ENCODE measurements at regions not wholly inside any gene's neighbourhood (a gene's known extent, or its start where the extent isn't known, plus 50 kb on each side); places are given as distances from the start of the nearest gene placed in this dataset.

DNA sequence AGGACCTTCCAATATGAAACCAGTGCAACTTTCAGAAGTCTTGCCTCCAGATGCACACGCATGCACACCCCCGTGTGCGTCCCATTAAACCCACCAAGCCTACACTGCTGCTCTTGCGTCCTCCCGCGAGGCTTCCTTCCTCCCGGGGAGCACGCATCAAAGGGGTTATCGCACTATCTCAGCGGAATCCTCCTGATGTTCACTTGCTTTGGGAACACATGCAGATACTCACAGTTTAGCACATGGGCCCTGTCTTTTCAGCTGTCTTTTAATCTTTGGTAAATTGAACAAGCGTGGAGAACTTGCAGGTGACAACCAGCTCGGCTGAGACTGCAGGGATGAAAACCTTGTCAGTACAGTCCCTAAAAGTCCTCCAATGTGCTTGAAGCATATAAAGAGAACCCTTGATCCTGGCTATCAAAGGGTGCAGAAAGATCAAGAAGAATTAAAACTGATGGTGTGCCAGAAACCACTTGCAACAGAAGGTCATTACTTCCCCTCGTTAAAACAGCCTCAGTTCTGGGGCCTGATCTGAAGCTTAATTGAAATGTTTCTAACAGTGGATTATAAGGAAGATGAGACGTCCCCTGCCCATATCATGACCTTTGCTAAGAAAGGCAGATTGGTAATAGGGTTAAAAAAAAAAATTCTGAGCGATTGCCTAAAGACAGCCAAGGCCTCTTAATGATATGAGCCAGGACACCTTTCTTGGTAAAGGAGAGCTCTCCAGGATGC, 149.4 kb upstream of the LMO4 start:
- Histone ChIP-seq H3K9ac (ENCODE audit: low read depth, low read length) (no peak overlapping the region), H3K27me3 (ENCODE audit: control insufficient read depth, insufficient read depth, low read length) (peaks cover 18% of the 10 kb centered on the region), H3K36me3 (ENCODE audit: insufficient read depth, low read length) (no peaks in the 10 kb centered on the region), H3K4me1 (ENCODE audit: control insufficient read depth, insufficient read depth, low read length) (no peaks in the 10 kb centered on the region), H3K9me3 (replicated peaks; ENCODE audit: low read length) (no peaks in the 10 kb centered on the region), H3K4me3 (ENCODE audit: low read length) (no peak overlapping the region), H3K4me2 (ENCODE audit: low read length) (no peak overlapping the region)

DNA sequence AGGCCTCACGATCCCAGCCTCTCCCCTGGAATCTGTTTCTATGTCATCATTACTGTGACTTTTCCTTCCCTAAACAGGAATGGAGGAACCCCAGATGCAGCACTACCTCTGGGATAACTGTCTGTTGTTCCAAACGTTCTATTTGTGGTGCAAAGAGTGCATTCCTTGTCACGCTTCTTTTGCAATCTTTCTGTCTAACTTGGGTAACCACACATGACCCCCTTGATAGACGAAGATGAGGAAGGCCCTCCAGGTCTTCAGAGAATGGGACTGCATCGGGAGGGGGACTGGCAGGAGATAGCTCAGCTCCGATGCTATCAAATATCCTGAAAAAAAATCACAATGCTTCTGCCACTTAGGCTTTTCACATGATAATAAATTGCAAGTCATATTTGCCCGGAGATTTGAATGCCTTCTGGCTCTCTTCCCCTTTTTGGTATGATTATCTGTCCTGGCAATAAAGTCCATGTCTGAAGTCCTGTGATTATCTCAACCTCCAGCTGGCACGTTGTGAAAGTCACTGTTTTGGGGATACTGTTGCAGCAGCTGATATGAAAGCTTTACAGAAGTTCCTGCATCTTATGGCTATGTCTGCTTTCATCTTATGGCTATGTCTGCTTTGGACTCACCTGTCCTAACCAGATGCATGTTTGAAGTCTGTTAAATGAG, 148.7 kb upstream of the LMO4 start:
- no peaks in the 10 kb centered on the region for H3K36me3 ChIP-seq (ENCODE audit: insufficient read depth, low read length)
- no peak overlapping the region for H3K4me3 ChIP-seq (ENCODE audit: low read length)

DNA sequence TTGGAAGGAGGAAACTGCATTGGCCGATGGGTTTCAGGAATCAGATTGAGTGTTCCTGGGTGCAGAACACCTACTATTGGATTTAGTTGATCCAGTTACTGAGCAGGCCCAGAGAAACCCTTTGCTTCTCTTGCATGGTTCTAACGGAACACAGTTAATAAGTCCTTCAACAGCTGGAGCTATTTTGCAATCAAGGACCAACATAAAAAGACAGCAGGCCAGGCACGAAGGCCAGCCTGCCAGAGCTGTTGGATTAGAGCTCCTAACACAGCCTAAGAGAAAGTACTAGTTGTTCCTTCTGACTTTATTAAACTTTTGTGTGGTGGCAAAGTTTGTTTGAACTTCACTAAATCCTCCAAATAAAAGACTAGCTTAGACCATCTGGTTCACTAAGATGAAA, 148.0 kb upstream of the LMO4 start:
- H3K4me2 ChIP-seq (ENCODE audit: low read length): no peak overlapping the region
- no peaks in the 10 kb centered on the region for H3K9me3 ChIP-seq (replicated peaks; ENCODE audit: low read length)
- H3K4me1 ChIP-seq (ENCODE audit: control insufficient read depth, insufficient read depth, low read length): no peaks in the 10 kb centered on the region
- no peak overlapping the region for H3K4me3 ChIP-seq (ENCODE audit: low read length)
- H3K36me3 ChIP-seq (ENCODE audit: insufficient read depth, low read length): no peaks in the 10 kb centered on the region
- no peak overlapping the region for H3K9ac ChIP-seq (ENCODE audit: low read depth, low read length)
- H3K27me3 ChIP-seq (ENCODE audit: control insufficient read depth, insufficient read depth, low read length): peaks cover 18% of the 10 kb centered on the region

More for the DNA sequence above, 148.7 kb upstream of the LMO4 start:
- no peak overlapping the region for H3K4me2 ChIP-seq (ENCODE audit: low read length)
- H3K9me3 ChIP-seq (replicated peaks; ENCODE audit: low read length): no peaks in the 10 kb centered on the region
- no peak overlapping the region for H3K9ac ChIP-seq (ENCODE audit: low read depth, low read length)
- H3K4me1 ChIP-seq (ENCODE audit: control insufficient read depth, insufficient read depth, low read length): no peaks in the 10 kb centered on the region
- peaks cover 18% of the 10 kb centered on the region for H3K27me3 ChIP-seq (ENCODE audit: control insufficient read depth, insufficient read depth, low read length)

DNA sequence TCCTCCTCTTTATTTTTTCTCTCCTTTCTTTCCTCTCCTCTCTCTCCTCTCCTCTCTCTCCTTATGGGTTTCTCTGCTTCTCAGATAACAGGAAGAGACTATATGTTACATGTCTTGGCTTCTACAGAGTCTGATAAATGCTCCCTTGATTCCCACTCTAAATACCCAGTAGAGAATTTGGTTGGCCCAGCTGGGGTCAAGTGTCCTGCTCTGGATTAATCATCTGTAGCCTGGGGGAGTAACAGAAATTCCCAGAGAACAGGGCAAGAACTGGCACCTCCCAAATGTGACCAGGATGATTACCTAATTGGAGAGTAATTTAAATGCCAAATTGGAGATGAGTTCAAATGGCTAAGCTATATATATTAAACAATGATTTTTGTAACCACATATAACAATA, 146.1 kb upstream of the LMO4 start:
- peaks cover 14% of the 10 kb centered on the region for H3K27me3 ChIP-seq (ENCODE audit: control insufficient read depth, insufficient read depth, low read length)
- no peaks in the 10 kb centered on the region for H3K9me3 ChIP-seq (replicated peaks; ENCODE audit: low read length)
- no peak overlapping the region for H3K9ac ChIP-seq (ENCODE audit: low read depth, low read length)
- no peaks in the 10 kb centered on the region for H3K4me1 ChIP-seq (ENCODE audit: control insufficient read depth, insufficient read depth, low read length)
- H3K4me2 ChIP-seq (ENCODE audit: low read length): no peak overlapping the region
- no peak overlapping the region for H3K4me3 ChIP-seq (ENCODE audit: low read length)
- H3K36me3 ChIP-seq (ENCODE audit: insufficient read depth, low read length): no peaks in the 10 kb centered on the region

DNA sequence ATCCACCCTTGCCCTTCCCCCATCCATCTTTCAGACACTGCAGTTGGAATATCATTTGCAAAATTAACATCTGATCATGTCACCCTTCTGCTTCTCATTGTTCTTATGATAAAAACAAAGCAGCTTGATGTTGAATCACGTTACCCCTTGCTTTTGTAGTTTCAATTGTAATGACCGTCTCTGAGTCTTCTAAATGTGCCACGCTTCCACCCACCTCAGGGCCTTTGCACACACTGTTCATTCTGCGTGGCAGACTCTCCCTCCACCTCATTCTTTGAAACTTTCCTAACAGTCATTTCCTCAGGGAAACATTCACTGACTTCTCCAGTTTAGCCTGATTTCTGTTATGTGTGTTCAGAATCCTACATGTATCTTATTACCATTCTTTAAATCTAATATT, 143.6 kb upstream of the LMO4 start:
- Histone ChIP-seq H3K4me2 (ENCODE audit: low read length) (no peak overlapping the region), H3K4me3 (ENCODE audit: low read length) (no peak overlapping the region), H3K36me3 (ENCODE audit: insufficient read depth, low read length) (no peaks in the 10 kb centered on the region), H3K9me3 (replicated peaks; ENCODE audit: low read length) (no peaks in the 10 kb centered on the region), H3K9ac (ENCODE audit: low read depth, low read length) (no peak overlapping the region), H3K27me3 (ENCODE audit: control insufficient read depth, insufficient read depth, low read length) (peaks cover 10% of the 10 kb centered on the region), H3K4me1 (ENCODE audit: control insufficient read depth, insufficient read depth, low read length) (no peaks in the 10 kb centered on the region)

DNA sequence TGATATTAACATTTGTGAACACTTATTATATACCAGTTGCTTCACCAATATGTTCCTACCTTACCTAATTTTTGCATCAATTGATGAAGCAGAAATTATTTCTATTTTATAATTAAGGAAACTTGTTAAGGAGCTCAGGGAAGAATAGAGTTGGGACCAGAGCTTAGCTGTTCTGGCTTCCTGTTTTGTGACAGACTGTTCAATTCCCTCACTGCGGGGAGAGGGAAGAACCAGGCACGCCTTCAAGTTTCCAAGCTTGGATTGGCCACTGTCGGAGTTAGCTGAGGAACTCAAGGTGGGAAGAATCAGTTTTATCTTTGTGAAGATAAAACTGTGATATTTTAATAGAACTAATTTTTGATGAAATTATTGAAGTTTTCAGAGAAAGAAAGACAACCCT, 142.3 kb upstream of the LMO4 start:
- H3K4me1 ChIP-seq (ENCODE audit: control insufficient read depth, insufficient read depth, low read length): no peaks in the 10 kb centered on the region
- no peak overlapping the region for H3K4me3 ChIP-seq (ENCODE audit: low read length)
- H3K27me3 ChIP-seq (ENCODE audit: control insufficient read depth, insufficient read depth, low read length): peaks cover 11% of the 10 kb centered on the region
- H3K36me3 ChIP-seq (ENCODE audit: insufficient read depth, low read length): no peaks in the 10 kb centered on the region
- no peak overlapping the region for H3K9ac ChIP-seq (ENCODE audit: low read depth, low read length)
- H3K9me3 ChIP-seq (replicated peaks; ENCODE audit: low read length): no peaks in the 10 kb centered on the region
- no peak overlapping the region for H3K4me2 ChIP-seq (ENCODE audit: low read length)

DNA sequence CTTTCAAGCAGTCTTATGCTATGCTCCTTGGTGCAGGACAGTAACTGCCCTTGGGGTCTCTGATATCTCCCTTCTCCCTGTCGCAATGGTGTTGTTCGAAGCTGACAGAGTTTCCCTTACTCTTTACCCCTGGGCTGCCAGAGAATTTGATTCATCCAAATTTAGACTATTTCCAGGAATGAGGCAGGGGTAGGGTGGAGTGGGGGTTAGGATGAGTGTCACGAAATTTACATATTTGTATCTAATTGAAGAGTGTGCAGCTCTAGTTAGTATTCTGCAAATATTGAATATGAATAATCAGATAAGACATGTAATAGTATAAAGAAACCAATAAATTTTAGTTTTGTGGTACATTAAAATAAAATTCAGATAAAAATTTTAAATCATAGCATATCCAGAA, 140.0 kb upstream of the LMO4 start:
- H3K9me3 ChIP-seq (replicated peaks; ENCODE audit: low read length): no peaks in the 10 kb centered on the region
- no peak overlapping the region for H3K9ac ChIP-seq (ENCODE audit: low read depth, low read length)
- no peak overlapping the region for H3K4me2 ChIP-seq (ENCODE audit: low read length)
- no peaks in the 10 kb centered on the region for H3K36me3 ChIP-seq (ENCODE audit: insufficient read depth, low read length)
- H3K27me3 ChIP-seq (ENCODE audit: control insufficient read depth, insufficient read depth, low read length): peaks cover 9% of the 10 kb centered on the region
- no peak overlapping the region for H3K4me3 ChIP-seq (ENCODE audit: low read length)
- no peaks in the 10 kb centered on the region for H3K4me1 ChIP-seq (ENCODE audit: control insufficient read depth, insufficient read depth, low read length)

DNA sequence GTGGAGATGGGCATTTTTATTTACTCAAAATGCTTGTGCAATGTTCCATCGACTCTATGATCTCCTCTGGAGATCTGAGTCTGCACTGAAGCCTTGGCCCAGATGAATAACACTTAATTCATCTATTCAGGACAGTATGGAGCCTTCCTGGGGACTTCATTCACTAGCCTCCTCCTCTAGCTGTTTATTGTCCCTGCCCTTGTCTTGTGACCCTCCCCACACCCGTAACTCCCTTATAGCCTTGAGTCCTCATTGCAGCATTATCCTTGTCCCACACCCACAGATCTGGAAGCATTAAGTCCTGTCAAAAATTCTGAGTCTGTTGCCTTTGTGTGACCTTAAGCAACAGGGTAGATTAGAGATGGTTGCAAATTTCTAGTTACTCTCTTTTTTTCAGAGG, 138.3 kb upstream of the LMO4 start:
- no peak overlapping the region for H3K9ac ChIP-seq (ENCODE audit: low read depth, low read length)
- no peaks in the 10 kb centered on the region for H3K36me3 ChIP-seq (ENCODE audit: insufficient read depth, low read length)
- H3K9me3 ChIP-seq (replicated peaks; ENCODE audit: low read length): no peaks in the 10 kb centered on the region
- peaks cover 9% of the 10 kb centered on the region for H3K27me3 ChIP-seq (ENCODE audit: control insufficient read depth, insufficient read depth, low read length)
- no peaks in the 10 kb centered on the region for H3K4me1 ChIP-seq (ENCODE audit: control insufficient read depth, insufficient read depth, low read length)
- no peak overlapping the region for H3K4me2 ChIP-seq (ENCODE audit: low read length)
- H3K4me3 ChIP-seq (ENCODE audit: low read length): no peak overlapping the region

DNA sequence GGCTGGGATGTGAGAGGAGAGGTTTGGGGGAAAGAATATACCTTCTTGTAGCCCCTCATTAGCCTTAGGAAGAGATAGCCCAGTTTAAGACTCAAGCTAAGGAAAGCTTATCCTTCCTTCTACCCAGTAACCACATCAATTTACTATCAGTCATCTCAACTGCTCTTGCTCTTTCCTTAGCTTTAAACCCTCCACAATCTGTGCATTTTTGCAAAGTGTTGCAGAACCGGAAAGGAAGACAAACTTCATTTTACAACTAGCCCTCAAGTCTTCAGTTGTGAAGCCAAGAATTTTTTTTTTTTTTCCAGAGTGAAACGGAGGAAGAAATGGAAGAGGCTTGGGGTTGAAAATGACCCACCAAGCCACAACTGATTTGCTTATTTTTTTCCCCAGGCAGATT, 137.0 kb upstream of the LMO4 start:
- H3K36me3 ChIP-seq (ENCODE audit: insufficient read depth, low read length): no peaks in the 10 kb centered on the region

DNA sequence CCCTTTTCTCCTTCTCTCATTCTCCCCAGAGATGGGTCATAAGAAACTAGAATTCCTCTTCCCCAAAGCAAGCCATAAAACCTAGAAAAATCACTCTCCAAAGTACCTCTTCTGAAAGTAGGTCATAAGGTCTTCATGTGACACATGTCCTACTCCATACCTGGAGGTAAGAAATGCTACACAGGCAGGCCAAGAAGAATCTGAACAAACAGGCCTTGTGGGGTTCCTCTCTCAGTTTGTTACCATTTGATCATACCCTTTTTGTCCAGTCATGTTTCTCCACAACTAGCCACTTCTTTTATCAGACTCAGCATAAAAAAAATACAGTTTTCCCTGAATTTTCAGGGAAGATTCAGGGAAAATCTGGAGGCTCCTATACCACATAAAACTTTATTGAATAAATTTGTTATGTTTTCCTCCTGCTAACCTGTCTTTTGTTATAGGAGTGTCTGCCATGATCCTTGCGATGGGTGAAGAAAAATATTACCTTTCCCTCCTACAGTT, 134.4 kb upstream of the LMO4 start:
- H3K9me3 ChIP-seq (replicated peaks; ENCODE audit: low read length): no peaks in the 10 kb centered on the region
- peaks cover 9% of the 10 kb centered on the region for H3K27me3 ChIP-seq (ENCODE audit: control insufficient read depth, insufficient read depth, low read length)
- H3K4me1 ChIP-seq (ENCODE audit: control insufficient read depth, insufficient read depth, low read length): no peaks in the 10 kb centered on the region
- no peak overlapping the region for H3K9ac ChIP-seq (ENCODE audit: low read depth, low read length)
- H3K4me3 ChIP-seq (ENCODE audit: low read length): no peak overlapping the region
- H3K36me3 ChIP-seq (ENCODE audit: insufficient read depth, low read length): no peaks in the 10 kb centered on the region
- H3K4me2 ChIP-seq (ENCODE audit: low read length): no peak overlapping the region

More for the DNA sequence above, 137.0 kb upstream of the LMO4 start:
- no peak overlapping the region for H3K9ac ChIP-seq (ENCODE audit: low read depth, low read length)
- H3K27me3 ChIP-seq (ENCODE audit: control insufficient read depth, insufficient read depth, low read length): peaks cover 9% of the 10 kb centered on the region
- no peak overlapping the region for H3K4me2 ChIP-seq (ENCODE audit: low read length)
- no peak overlapping the region for H3K4me3 ChIP-seq (ENCODE audit: low read length)
- H3K4me1 ChIP-seq (ENCODE audit: control insufficient read depth, insufficient read depth, low read length): no peaks in the 10 kb centered on the region
- no peaks in the 10 kb centered on the region for H3K9me3 ChIP-seq (replicated peaks; ENCODE audit: low read length)

DNA sequence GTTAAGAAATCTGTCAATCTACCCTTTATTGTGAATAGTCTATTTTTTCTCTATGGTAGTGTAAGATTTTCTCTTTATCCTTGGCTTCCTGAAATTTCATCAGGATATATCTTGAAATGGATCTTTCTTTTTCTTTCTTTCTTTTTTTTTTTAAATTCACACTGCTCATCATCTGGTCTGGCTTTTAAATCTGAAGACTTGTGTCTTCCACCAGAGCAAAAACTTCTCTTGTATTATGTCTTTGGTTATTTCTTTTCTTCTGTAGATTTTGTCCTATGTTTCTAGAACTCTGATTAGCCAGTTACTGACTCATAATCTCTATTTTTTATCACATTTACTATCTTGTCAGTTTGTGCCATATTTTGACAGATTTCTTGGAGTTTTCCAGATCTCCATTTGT, 133.8 kb upstream of the LMO4 start:
- Histone ChIP-seq H3K9me3 (replicated peaks; ENCODE audit: low read length) (no peaks in the 10 kb centered on the region), H3K4me2 (ENCODE audit: low read length) (no peak overlapping the region), H3K36me3 (ENCODE audit: insufficient read depth, low read length) (no peaks in the 10 kb centered on the region), H3K4me1 (ENCODE audit: control insufficient read depth, insufficient read depth, low read length) (no peaks in the 10 kb centered on the region), H3K9ac (ENCODE audit: low read depth, low read length) (no peak overlapping the region), H3K27me3 (ENCODE audit: control insufficient read depth, insufficient read depth, low read length) (peaks cover 9% of the 10 kb centered on the region), H3K4me3 (ENCODE audit: low read length) (no peak overlapping the region)
